SK-N-SH (cell line): ENCODE measurements at regions not wholly inside any gene's neighbourhood (a gene's known extent, or its start where the extent isn't known, plus 50 kb on each side); places are given as distances from the start of the nearest gene placed in this dataset.

ENCODE experiments used
- CTCF ChIA-PET: fragments of 300-600, 350-600 bp; formaldehyde crosslinking; extraction: SDS; loops from one replicate; lab custom pipeline; 2021; lab: Yijun Ruan, JAX
- POLR2A ChIA-PET: fragments of 350-600 bp; sonication (Branson Sonifier 250); formaldehyde crosslinking; extraction: SDS; loops from one replicate; lab custom pipeline; 2020; ENCODE audit warnings: antibody characterized with exemption, inconsistent platforms; lab: Yijun Ruan, JAX
- DNase-seq: peaks from one replicate; pipeline ENCODE4 v3.0.0; 2012
- H2AFZ ChIP-seq: fragments of 200-600 bp; sonication (generic); 2 replicates; pipeline ENCODE4 v1.8.1; 2016; ENCODE audit warnings: antibody characterized with exemption, mild to moderate bottlenecking, low read depth
- H3F3A ChIP-seq: fragments of 200-600 bp; sonication (generic); replicated peaks from 2 replicates; pipeline ENCODE3; 2016; ENCODE audit warnings: antibody characterized with exemption, mild to moderate bottlenecking; ENCODE audit not compliant: insufficient read depth
- H3K27ac ChIP-seq, 2 experiments: fragments of 200-500 bp in 1 of 2; fragments of 200-600 bp in 1 of 2; sonication (Bioruptor generic) in 1 of 2; sonication (generic), shearing (Covaris generic) in 1 of 2; 2 replicates each; pipeline versions ENCODE4 v1.5.1 to v1.6.1; 2014 to 2016; ENCODE audit warnings: low read depth in 2 of 2, inconsistent platforms in 1 of 2, low read length in 1 of 2, mild to moderate bottlenecking in 1 of 2, mixed read lengths in 1 of 2
- H3K27me3 ChIP-seq: fragments of 200-600 bp; sonication (generic), shearing (Covaris generic); 2 replicates; pipeline ENCODE4 v1.6.1; 2016; ENCODE audit warnings: mixed run types; ENCODE audit not compliant: insufficient read depth
- H3K36me3 ChIP-seq, 2 experiments: fragments of 200-500 bp in 1 of 2; fragments of 200-600 bp in 1 of 2; sonication (Bioruptor generic) in 1 of 2; sonication (generic) in 1 of 2; replicated peaks in 1 of 2; 2 replicates each; pipeline versions ENCODE3 to v1.5.1; 2014 to 2016; ENCODE audit warnings: low read length in 1 of 2, mild to moderate bottlenecking in 1 of 2; ENCODE audit not compliant: insufficient read depth in 2 of 2, control insufficient read depth in 1 of 2
- H3K4me1 ChIP-seq, 2 experiments: fragments of 200-500 bp in 1 of 2; fragments of 200-600 bp in 1 of 2; sonication (Bioruptor generic) in 1 of 2; sonication (generic), shearing (Covaris generic) in 1 of 2; 2 replicates each; pipeline versions ENCODE4 v1.5.1 to v1.6.1; 2014 to 2016; ENCODE audit warnings: low read depth in 1 of 2, low read length in 1 of 2, mixed run types in 1 of 2; ENCODE audit not compliant: insufficient read depth in 2 of 2, control insufficient read depth in 1 of 2
- H3K4me2 ChIP-seq: fragments of 200-600 bp; sonication (generic), shearing (Covaris generic); 2 replicates; pipeline ENCODE4 v1.6.1; 2017; ENCODE audit warnings: mixed run types
- H3K4me3 ChIP-seq, 2 experiments: fragments of 200-500 bp in 1 of 2; fragments of 200-600 bp in 1 of 2; sonication (Bioruptor generic) in 1 of 2; sonication (generic), shearing (Covaris generic) in 1 of 2; 2 replicates each; pipeline versions ENCODE4 v1.5.1 to v1.8.1; 2014 to 2016; ENCODE audit warnings: low read depth in 2 of 2, inconsistent platforms in 1 of 2, low read length in 1 of 2, mild to moderate bottlenecking in 1 of 2, mixed read lengths in 1 of 2, moderate library complexity in 1 of 2
- H3K79me2 ChIP-seq: fragments of 200-600 bp; sonication (generic); 2 replicates; pipeline ENCODE4 v1.8.1; 2017; ENCODE audit warnings: mild to moderate bottlenecking; ENCODE audit not compliant: insufficient read depth
- H3K9ac ChIP-seq: fragments of 200-600 bp; sonication (generic); 2 replicates; pipeline ENCODE4 v1.6.1; 2017; ENCODE audit warnings: mixed run types
- H3K9me2 ChIP-seq: fragments of 200-600 bp; sonication (generic); 2 replicates; pipeline ENCODE4 v1.6.1; 2017; ENCODE audit warnings: mixed run types
- H3K9me3 ChIP-seq: fragments of 200-600 bp; sonication (generic); 2 replicates; pipeline ENCODE4 v1.6.1; 2017; ENCODE audit warnings: mixed run types, mild to moderate bottlenecking, moderate library complexity
- H4K20me1 ChIP-seq: fragments of 200-600 bp; sonication (generic); 2 replicates; pipeline ENCODE4 v1.6.1; 2017; ENCODE audit warnings: mild to moderate bottlenecking, mixed run types; ENCODE audit not compliant: insufficient read depth
- CHD2 ChIP-seq: fragments of 150-350 bp; IDR thresholded peaks from 2 replicates; pipeline ENCODE4 v1.6.1; 2018; ENCODE audit warnings: low read length; ENCODE audit not compliant: partially characterized antibody
- ELF1 ChIP-seq: IDR thresholded peaks from 2 replicates; pipeline ENCODE4 v1.4.0; 2012
- EP300 ChIP-seq, 2 experiments: IDR thresholded peaks; 2 replicates each; pipeline versions ENCODE4 v1.4.0 to v1.6.1; 2012; ENCODE audit warnings: borderline replicate concordance in 1 of 2, low read depth in 1 of 2, low read length in 1 of 2
- FOXJ3 ChIP-seq: sonication (generic); formaldehyde crosslinking; IDR thresholded peaks from 2 replicates; pipeline ENCODE4 v1.5.1; 2020; ENCODE audit warnings: mild to moderate bottlenecking, missing genetic modification reagents
- FOXM1 ChIP-seq: IDR thresholded peaks from 2 replicates; pipeline ENCODE4 v1.4.0; 2012; ENCODE audit warnings: low read depth, mild to moderate bottlenecking
- GATA2 ChIP-seq: sonication (generic); formaldehyde crosslinking; IDR thresholded peaks from 2 replicates; pipeline ENCODE4 v1.5.0; 2020; ENCODE audit warnings: mild to moderate bottlenecking, missing genetic modification reagents
- JUND ChIP-seq: IDR thresholded peaks from 2 replicates; pipeline ENCODE4 v1.4.0; 2012
- MXI1 ChIP-seq: IDR thresholded peaks from 2 replicates; pipeline ENCODE4 v1.6.1; 2012; ENCODE audit warnings: mild to moderate bottlenecking, low read depth, low read length, improper control_type of control experiment
- NFIC ChIP-seq: IDR thresholded peaks from 2 replicates; pipeline ENCODE4 v1.4.0; 2012; ENCODE audit warnings: borderline replicate concordance
- POLR2AphosphoS5 ChIP-seq: IDR thresholded peaks from 2 replicates; pipeline ENCODE4 v1.6.1; 2012; ENCODE audit warnings: low read depth, low read length
- RFX5 ChIP-seq: IDR thresholded peaks from 2 replicates; pipeline ENCODE4 v1.6.1; 2012; ENCODE audit warnings: mild to moderate bottlenecking, improper control_type of control experiment, low read length
- SIN3A ChIP-seq: IDR thresholded peaks from 2 replicates; pipeline ENCODE4 v1.6.1; 2012; ENCODE audit warnings: low read depth, mild to moderate bottlenecking, low read length, moderate library complexity, borderline replicate concordance
- TAF1 ChIP-seq: IDR thresholded peaks from 2 replicates; pipeline ENCODE4 v1.6.1; 2012; ENCODE audit warnings: low read depth, mild to moderate bottlenecking, low read length, moderate library complexity, borderline replicate concordance
- YY1 ChIP-seq: IDR thresholded peaks from 2 replicates; pipeline ENCODE4 v1.4.0; 2012; ENCODE audit warnings: low read depth, mild to moderate bottlenecking
- WGBS: methylation state at CpG from one replicate; pipeline ENCODE4 v1.1.6; 2017; ENCODE audit warnings: low lambda C conversion rate; 5-methylcytosine and 5-hydroxymethylcytosine counted together
- TF ChIP-seq, protein P1 (sequence below): IDR thresholded peaks from 2 replicates; pipeline ENCODE4; 2012
- TF ChIP-seq, protein P2 (sequence below): IDR thresholded peaks from 2 replicates; pipeline ENCODE4 v1.6.1; 2012; ENCODE audit warnings: mild to moderate bottlenecking, low read depth, low read length, moderate library complexity
- TF ChIP-seq, protein P3 (sequence below): fragments of 150-350 bp; IDR thresholded peaks from 2 replicates; pipeline ENCODE4 v1.6.1; 2017; ENCODE audit warnings: antibody characterized with exemption, low read length, low read depth, borderline replicate concordance
- TF ChIP-seq, protein P4 (sequence below): IDR thresholded peaks from 2 replicates; pipeline ENCODE4 v1.4.0; 2012; ENCODE audit warnings: low read depth
- TF ChIP-seq, protein P5 (sequence below): fragments of 200-600 bp; sonication (generic); IDR thresholded peaks from 2 replicates; pipeline ENCODE4 v1.6.1; 2017; ENCODE audit warnings: antibody characterized with exemption, mild to moderate bottlenecking, moderate library complexity

DNA sequence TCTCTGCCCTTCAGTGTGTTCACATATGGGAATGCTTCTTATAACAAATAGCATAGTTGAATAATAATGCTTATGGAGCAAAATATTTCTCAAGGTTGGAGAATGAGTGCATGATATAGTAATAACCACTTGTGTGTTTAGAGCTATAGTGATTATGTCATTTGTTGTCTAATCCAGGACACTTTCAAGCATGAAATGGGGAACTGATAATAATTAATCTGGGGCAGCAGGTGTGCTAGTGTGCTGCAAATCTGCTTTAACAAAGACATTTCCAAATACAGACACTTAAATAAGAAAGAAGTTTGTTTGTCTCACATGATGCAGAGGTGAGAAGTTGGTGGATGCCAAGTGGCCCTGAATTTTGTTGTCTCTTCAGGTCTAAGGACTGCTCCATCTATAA lies 579.3 kb upstream of the GRM7 start:
- no peaks in the 10 kb centered on the region for H3K9me2 ChIP-seq
- ChIA-PET CTCF (no interaction called here), POLR2A (no interaction called here)
- H3K27me3 ChIP-seq: no peaks in the 10 kb centered on the region
- no peaks in the 10 kb centered on the region for H3K4me1 ChIP-seq
- no peaks in the 10 kb centered on the region for H4K20me1 ChIP-seq
- no peaks in the 10 kb centered on the region for H3F3A ChIP-seq
- no peaks in the 10 kb centered on the region for H3K79me2 ChIP-seq
- no peak for TF ChIP-seq MXI1
- no peak for TF ChIP-seq EP300 (IDR thresholded peaks at IDR 0.05; ENCODE audit: borderline replicate concordance in 1 of 2, low read depth in 1 of 2, low read length in 1 of 2)
- no peak for TF ChIP-seq RFX5
- TF ChIP-seq ELF1: no peak
- TF ChIP-seq SIN3A: no peak
- TF ChIP-seq FOXM1: no peak
- TF ChIP-seq TAF1: no peak
- no peak overlapping the region for H3K4me2 ChIP-seq
- H3K27ac ChIP-seq: no peak overlapping the region
- no peak overlapping the region for H2AFZ ChIP-seq
- H3K9ac ChIP-seq: no peak overlapping the region
- H3K9me3 ChIP-seq: no peaks in the 10 kb centered on the region
- no peak overlapping the region for H3K4me3 ChIP-seq
- no peaks in the 10 kb centered on the region for H3K36me3 ChIP-seq
- no peak for DNase-seq

DNA sequence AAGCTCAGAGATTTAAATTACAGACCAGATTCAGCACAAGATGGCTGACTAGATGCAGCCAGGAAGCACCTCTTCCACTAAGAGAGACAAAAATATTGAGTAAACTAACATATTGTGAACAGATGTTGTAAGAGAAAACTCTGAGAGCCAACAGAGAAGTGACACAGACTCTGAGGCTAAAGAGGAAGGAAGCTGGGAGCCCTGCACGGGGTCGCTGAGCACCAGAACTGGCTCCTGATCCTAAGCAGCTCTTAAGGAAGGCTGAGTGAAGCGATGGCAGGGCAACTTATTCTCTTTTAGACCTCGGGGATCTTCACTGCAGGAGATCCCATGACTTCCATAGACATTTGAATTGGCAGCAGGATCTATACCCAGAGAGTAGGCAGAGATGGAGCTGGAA lies 578.0 kb upstream of the GRM7 start:
- DNase-seq: no peak
- Histone ChIP-seq H3K27me3 (no peaks in the 10 kb centered on the region), H3K4me2 (no peak overlapping the region), H3K9me3 (no peaks in the 10 kb centered on the region), H3K79me2 (no peaks in the 10 kb centered on the region), H2AFZ (no peak overlapping the region), H3K36me3 (no peaks in the 10 kb centered on the region), H3K9ac (no peak overlapping the region), H3K27ac (no peak overlapping the region), H3K4me3 (no peak overlapping the region), H4K20me1 (no peaks in the 10 kb centered on the region), H3F3A (no peaks in the 10 kb centered on the region), H3K9me2 (no peaks in the 10 kb centered on the region), H3K4me1 (no peaks in the 10 kb centered on the region)
- 3% methylated on average over 4 of the region's 4 CpGs for WGBS
- POLR2A ChIA-PET: no interaction called here
- CTCF ChIA-PET: no interaction called here
- TF ChIP-seq YY1 (no peak), FOXJ3 (CRISPR knock-in tag) (no peak), FOXM1 (no peak), TAF1 (no peak), MXI1 (no peak), CHD2 (no peak), ELF1 (no peak), GATA2 (no peak), NFIC (no peak), POLR2AphosphoS5 (no peak), SIN3A (no peak), JUND (no peak)
- TF ChIP-seq, protein P1, sequence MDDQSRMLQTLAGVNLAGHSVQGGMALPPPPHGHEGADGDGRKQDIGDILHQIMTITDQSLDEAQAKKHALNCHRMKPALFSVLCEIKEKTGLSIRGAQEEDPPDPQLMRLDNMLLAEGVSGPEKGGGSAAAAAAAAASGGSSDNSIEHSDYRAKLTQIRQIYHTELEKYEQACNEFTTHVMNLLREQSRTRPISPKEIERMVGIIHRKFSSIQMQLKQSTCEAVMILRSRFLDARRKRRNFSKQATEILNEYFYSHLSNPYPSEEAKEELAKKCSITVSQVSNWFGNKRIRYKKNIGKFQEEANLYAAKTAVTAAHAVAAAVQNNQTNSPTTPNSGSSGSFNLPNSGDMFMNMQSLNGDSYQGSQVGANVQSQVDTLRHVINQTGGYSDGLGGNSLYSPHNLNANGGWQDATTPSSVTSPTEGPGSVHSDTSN: no peak
- TF ChIP-seq, protein P2, sequence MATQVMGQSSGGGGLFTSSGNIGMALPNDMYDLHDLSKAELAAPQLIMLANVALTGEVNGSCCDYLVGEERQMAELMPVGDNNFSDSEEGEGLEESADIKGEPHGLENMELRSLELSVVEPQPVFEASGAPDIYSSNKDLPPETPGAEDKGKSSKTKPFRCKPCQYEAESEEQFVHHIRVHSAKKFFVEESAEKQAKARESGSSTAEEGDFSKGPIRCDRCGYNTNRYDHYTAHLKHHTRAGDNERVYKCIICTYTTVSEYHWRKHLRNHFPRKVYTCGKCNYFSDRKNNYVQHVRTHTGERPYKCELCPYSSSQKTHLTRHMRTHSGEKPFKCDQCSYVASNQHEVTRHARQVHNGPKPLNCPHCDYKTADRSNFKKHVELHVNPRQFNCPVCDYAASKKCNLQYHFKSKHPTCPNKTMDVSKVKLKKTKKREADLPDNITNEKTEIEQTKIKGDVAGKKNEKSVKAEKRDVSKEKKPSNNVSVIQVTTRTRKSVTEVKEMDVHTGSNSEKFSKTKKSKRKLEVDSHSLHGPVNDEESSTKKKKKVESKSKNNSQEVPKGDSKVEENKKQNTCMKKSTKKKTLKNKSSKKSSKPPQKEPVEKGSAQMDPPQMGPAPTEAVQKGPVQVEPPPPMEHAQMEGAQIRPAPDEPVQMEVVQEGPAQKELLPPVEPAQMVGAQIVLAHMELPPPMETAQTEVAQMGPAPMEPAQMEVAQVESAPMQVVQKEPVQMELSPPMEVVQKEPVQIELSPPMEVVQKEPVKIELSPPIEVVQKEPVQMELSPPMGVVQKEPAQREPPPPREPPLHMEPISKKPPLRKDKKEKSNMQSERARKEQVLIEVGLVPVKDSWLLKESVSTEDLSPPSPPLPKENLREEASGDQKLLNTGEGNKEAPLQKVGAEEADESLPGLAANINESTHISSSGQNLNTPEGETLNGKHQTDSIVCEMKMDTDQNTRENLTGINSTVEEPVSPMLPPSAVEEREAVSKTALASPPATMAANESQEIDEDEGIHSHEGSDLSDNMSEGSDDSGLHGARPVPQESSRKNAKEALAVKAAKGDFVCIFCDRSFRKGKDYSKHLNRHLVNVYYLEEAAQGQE: no peak
- TF ChIP-seq, protein P3, sequence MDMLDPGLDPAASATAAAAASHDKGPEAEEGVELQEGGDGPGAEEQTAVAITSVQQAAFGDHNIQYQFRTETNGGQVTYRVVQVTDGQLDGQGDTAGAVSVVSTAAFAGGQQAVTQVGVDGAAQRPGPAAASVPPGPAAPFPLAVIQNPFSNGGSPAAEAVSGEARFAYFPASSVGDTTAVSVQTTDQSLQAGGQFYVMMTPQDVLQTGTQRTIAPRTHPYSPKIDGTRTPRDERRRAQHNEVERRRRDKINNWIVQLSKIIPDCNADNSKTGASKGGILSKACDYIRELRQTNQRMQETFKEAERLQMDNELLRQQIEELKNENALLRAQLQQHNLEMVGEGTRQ: no peak
- TF ChIP-seq, protein P4, sequence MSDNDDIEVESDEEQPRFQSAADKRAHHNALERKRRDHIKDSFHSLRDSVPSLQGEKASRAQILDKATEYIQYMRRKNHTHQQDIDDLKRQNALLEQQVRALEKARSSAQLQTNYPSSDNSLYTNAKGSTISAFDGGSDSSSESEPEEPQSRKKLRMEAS: no peak
- TF ChIP-seq, protein P5, sequence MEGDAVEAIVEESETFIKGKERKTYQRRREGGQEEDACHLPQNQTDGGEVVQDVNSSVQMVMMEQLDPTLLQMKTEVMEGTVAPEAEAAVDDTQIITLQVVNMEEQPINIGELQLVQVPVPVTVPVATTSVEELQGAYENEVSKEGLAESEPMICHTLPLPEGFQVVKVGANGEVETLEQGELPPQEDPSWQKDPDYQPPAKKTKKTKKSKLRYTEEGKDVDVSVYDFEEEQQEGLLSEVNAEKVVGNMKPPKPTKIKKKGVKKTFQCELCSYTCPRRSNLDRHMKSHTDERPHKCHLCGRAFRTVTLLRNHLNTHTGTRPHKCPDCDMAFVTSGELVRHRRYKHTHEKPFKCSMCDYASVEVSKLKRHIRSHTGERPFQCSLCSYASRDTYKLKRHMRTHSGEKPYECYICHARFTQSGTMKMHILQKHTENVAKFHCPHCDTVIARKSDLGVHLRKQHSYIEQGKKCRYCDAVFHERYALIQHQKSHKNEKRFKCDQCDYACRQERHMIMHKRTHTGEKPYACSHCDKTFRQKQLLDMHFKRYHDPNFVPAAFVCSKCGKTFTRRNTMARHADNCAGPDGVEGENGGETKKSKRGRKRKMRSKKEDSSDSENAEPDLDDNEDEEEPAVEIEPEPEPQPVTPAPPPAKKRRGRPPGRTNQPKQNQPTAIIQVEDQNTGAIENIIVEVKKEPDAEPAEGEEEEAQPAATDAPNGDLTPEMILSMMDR: no peak
